ENCODE measurements at regions not wholly inside any gene's neighbourhood (a gene's known extent, or its start where the extent isn't known, plus 50 kb on each side); places are given as distances from the start of the nearest gene placed in this dataset.

- DNase-seq: no peak
These were observed 148.3 kb downstream of the PTCSC3 start for GRCh38 chr14:36028218-36028617.

- no peak for DNase-seq
These were observed 149.2 kb downstream of the PTCSC3 start for GRCh38 chr14:36027354-36027753.

- DNase-seq: no peak
These were observed 153.6 kb downstream of the PTCSC3 start for GRCh38 chr14:36022765-36023410.

- no peak for DNase-seq
These were observed 154.8 kb downstream of the PTCSC3 start for GRCh38 chr14:36021591-36022320.

GRCh38 chr14:36021030-36021422, 155.5 kb downstream of the PTCSC3 start:
- DNase-seq: no peak

- no peak for DNase-seq
These were observed 156.1 kb downstream of the PTCSC3 start for GRCh38 chr14:36020120-36021029.

- DNase-seq: no peak
These were observed 157.4 kb downstream of the PTCSC3 start for GRCh38 chr14:36019126-36019525.

- DNase-seq: no peak
These were observed 162.3 kb downstream of the PTCSC3 start for GRCh38 chr14:36014236-36014635.

- DNase-seq: no peak
These were observed 163.0 kb downstream of the PTCSC3 start for GRCh38 chr14:36013483-36013882.

- DNase-seq: no peak
These were observed 163.9 kb downstream of the PTCSC3 start for GRCh38 chr14:36012621-36013020.

GRCh38 chr14:36009643-36010042, 166.9 kb downstream of the PTCSC3 start:
- no peak for DNase-seq

- DNase-seq: no peak
These were observed 169.9 kb downstream of the PTCSC3 start for GRCh38 chr14:36006623-36007022.

- DNase-seq: no peak
These were observed 170.9 kb downstream of the PTCSC3 start for GRCh38 chr14:36005670-36006069.

- no peak for DNase-seq
These were observed 174.6 kb downstream of the PTCSC3 start for GRCh38 chr14:36001936-36002335.

- DNase-seq: no peak
These were observed 173.2 kb downstream of the BRMS1L start for GRCh38 chr14:35999294-35999693.

- DNase-seq: no peak
These were observed 172.2 kb downstream of the BRMS1L start for GRCh38 chr14:35998303-35998702.

GRCh38 chr14:35993684-35993960, 167.5 kb downstream of the BRMS1L start:
- DNase-seq: no peak

- no peak for DNase-seq
These were observed 166.9 kb downstream of the BRMS1L start for GRCh38 chr14:35992816-35993683.

- DNase-seq: no peak
These were observed 165.2 kb downstream of the BRMS1L start for GRCh38 chr14:35991356-35991755.

- no peak for DNase-seq
These were observed 163.6 kb downstream of the BRMS1L start for GRCh38 chr14:35989736-35990135.

- no peak for DNase-seq
These were observed 163.0 kb downstream of the BRMS1L start for GRCh38 chr14:35988972-35989690.

GRCh38 chr14:35988550-35988949, 162.4 kb downstream of the BRMS1L start:
- DNase-seq: no peak

Data from NCI-H226 (cell line).